GM18909 (cell line): ENCODE measurements at regions not wholly inside any gene's neighbourhood (a gene's known extent, or its start where the extent isn't known, plus 50 kb on each side); places are given as distances from the start of the nearest gene placed in this dataset.
"Not testable (repeated sequence)": the region's sequence is repeated elsewhere in the genome, so short reads cannot be mapped to it uniquely, and the experiment has no call there.

Source experiments
- ATAC-seq: cut with Tn5 transposase; IDR thresholded peaks from one replicate; pipeline ENCODE4 v1.9.1; 2021; ENCODE audit warnings: mild to moderate bottlenecking; ENCODE audit not compliant: unreplicated experiment, poor library complexity

DNA sequence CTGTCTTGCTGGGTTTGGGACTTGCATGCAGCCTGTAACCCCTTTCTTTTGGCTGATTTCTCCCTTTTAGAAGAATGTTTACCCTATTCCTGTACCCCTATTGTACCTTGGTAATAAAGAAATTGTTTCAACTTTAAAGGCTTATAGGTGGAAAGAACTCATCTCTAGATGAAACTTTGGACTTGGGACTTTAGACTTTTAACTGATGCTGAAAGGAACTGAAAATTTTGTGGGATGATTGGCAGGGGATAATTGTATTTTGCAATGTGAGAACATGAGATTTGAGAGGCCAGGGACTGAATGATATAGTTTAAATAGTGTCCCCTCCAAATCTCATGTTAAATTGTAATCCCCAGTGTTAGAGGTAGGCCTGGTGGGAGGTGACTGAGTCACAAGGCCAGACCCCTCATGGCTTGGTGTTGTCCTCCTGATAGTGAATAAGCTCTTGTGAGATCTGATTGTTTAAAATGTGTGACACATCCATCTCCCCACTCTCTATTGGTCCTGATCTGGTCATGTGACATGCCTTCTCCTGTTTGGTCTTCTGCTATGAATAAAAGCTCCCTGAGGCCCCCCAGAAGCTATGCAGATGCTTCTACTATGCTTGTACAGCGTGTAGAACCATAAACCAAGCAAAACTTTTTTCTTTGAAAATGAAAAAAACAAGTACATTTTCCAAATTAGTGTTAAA is 1621.3 kb upstream of the B3GALT2 start:
- ATAC-seq: no peak

DNA sequence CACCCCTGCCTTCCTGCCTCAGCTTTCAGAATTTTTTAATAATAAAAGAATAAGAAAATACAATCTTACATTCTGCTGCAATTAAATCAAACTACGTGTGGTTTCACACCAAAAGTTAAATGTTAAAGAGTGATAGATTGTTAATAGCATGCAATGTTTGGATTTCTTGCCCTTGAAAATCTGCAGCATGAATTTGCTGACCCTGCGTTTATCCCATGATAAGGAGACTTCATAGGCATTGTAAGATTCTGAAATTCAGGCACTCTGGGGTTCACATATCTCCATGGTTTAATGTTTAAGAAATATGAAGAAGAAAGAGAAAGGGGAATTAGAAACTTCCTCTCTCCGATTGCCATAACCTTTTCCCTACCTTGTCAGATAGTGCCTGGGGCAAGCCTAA is 1616.2 kb upstream of the B3GALT2 start:
- ATAC-seq: no peak

DNA sequence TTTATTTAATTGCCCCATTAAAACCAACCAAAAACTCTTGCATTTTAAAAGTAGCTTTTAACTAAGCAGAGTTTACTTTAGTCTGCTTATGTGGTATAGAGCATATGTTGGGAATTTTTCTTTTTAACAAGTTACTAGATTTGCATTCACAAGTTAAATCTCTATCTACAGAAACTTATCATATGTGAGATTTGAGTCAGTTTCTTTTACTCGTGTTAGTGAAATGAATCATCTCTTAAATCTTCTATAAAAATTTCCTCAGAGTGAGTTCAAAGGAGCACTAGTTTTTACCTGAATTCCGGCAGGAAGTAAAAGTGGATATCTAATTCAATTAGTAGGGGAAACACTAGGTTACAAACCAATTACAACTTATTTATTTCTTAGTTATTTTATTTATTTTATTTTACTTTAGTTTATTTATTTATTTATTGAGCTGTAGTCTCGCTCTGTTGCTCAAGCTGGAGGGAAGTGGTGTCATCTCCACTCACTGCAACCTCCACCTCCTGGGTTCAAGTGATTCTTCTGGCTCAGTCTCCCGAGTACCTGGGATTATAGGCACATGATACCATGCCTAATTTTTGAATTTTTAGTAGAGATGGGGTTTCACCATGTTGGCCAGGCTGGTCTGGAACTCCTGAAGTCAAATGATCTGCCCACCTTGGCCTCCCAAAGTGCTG is 1609.6 kb upstream of the B3GALT2 start:
- peak; percentile 88 for ATAC-seq

DNA sequence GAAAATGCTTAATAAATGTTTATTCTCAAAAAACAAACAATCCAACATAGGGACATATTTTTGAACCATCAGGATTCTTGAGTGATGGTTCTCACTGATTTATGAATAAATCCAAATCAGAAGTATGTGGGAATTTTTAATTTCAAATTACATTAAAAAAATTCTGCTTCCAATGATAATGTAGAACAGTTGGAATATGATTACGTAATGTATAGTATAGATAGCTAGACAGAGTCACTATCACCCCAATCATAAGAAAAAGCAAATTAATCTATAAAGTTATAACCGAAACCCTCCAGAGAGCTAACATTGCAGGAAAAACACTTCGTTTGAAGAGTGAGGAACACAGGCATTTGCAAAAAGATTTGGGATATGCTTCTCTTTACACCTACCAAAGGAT is 1600.6 kb upstream of the B3GALT2 start:
- no peak for ATAC-seq

DNA sequence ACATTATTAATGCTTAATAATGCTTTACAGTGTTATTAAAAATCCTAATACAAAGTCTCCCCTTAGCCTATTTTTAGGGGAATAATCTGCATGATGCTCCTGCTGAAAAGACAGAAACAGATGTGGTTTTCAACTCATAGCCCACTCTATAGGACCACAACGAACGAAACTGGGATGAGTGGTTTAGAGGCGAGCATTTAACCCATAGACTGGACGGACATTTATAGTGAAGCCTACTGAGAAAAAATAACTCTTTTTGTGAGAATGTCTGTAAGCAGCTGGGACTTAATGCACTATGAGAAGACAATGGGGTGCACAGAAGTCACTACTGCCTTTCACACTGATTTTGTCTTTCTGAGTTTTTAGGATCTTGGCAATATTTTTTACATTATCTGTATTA is 1599.6 kb upstream of the B3GALT2 start:
- no peak for ATAC-seq

DNA sequence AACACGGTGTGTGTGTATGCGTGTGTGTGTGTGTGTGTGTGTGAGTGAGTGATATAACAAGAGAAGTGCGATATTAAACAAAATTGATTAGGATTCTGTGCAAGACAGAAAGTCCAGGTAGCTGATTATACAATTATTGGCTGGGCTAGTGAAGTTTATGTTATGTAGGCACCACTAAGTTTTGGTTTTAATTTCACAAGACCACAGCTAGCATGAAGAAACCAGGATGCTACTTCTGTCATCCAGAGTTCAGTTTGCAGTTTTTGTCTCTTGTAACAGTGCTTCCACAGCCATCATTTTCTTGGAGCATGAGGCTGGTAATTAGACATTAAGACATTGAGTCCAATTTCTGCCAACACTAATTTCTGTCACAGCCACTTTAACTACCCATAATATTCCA is 1590.2 kb upstream of the B3GALT2 start:
- ATAC-seq: no peak

DNA sequence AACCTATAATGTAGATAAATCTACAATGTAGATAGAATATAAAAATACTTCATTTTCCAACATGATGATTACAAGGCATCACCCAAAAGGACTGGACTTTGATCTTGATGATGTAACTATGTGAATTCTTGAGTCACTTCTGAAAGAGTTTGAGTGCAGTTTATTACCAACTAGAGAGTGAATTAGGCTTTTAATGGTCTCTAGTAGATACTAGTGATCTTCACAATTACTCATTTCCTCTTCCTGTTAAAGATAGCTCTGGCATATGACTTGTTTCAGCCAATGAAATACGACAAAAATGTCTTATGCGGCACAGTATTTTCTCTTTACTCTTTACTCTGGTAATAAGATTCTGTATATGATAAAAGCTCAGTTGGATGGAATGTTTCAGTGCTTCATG is 1588.1 kb upstream of the B3GALT2 start:
- no peak for ATAC-seq

DNA sequence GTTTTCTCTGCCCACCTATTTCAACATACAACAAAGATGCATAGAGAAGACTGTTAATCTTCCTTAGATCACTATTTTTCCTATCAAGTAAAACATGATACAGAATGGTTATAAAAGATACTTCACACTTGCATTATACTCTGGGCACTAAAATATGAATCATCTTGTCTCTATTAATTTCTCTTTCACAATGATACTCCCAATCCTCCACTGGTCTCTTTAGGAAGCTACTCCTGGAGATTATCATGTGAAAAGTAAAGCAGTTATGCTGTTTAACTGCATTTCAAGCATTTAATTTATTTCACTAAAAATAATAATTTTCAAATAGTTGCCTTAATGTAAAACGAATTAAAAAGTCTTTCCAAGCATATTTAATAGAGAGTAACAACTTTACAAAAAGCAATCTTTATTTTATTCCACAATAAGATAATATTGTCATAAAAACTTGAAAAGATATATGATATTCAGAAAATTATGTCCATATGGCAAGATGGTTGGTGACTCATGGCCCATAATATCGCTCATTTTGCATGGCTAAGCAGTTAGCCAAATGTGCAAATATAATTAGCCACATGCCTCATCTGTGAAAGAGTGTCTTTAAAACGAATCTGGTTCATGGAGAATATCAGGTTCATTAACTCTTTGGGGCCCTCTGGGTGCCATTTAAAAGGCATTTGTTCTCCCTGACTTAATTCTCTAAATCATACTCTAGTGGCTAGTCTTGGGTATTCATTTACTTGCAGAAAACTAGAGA is 1569.0 kb upstream of the B3GALT2 start:
- no peak for ATAC-seq

DNA sequence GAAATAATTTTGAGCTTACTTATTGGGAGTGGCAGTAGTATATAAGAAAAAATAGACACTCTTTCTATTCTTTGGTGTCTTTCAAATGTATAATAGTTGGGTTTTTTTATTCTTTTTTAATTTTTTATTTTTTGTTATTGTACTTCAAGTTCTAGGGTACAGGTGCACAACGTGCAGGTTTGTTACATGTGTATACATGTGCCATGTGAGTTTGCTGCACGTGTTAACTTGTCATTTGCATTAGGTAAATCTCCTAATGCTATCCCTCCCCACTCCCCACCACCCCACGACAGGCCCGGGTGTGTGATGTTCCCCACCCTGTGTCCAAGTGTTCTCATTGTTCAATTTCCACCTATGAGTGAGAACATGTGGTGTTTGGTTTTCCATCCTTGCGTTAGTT is 1552.4 kb upstream of the B3GALT2 start:
- ATAC-seq: not testable (repeated sequence)

DNA sequence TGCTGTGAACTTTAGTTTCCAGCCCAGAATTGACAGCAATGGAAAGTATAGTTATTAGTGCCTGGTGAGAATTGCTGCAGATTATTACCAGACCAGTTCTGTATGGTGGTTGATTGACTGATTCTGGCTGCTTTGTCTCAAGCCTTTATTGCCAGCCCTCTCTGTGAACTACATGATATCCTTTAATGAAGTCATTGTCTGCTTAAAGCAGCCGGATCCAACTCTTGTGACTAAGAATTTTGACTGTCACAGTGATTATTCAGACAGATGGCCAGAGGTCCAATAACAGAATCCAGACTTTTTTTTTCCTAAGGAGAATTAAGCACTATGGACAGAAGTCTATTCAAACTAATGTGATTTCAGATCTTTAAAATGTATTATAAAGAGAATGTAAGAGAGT is 1548.6 kb upstream of the B3GALT2 start:
- ATAC-seq: no peak

DNA sequence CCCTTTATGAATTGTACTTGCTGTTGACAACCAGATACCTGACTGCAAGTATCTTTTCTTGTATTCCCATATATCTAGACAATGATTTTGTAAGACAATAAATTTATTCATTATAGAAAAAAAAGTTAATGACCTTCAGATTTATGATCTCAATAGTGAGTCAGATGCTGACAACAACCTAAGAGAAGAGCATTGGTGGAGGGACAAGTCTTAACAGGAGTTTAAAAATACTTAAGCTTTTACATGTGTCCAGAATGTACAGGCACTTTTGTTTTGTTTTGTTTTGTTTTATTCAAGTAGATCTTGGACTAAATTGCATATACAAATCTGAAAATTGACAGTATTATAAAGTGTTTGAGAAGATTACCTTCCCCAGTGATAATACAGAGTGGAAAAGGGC is 1544.6 kb upstream of the B3GALT2 start:
- no peak for ATAC-seq

DNA sequence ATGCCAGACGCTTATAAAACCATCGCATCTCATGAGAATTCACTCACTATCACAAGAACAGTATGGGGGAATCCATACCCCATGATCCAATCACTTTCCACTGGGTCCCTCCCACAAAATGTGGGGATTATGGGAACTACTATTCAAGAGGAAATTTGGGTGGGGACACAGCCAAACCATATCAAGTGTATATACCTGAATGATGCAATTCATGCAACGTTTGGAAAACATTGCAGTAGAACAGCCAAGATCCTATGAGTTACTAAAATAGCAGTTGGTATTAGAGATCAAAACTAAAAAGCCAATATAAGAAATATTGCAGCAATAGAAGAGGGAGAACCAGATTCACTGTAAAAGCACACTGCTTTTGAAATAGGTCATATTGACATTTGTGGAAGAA is 1543.9 kb upstream of the B3GALT2 start:
- ATAC-seq: no peak

DNA sequence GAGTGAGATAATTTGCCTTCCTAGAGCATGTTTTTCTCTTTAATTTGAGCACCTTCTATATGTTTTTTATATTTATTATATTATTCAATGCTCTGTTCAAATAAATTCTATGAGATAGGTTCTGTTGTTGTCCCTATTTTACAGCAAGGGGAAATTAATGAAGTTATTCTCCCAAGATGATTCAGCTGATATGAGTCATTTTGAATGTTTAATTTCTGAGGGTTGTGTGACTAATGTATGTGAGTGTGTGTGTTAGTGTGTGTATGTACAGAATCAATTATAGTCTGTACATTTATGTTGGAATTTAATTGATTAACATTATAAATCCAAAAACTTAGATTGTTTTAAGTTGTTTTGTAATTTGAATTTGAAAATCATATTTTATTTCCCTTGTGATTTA is 1536.7 kb upstream of the B3GALT2 start:
- no peak for ATAC-seq

DNA sequence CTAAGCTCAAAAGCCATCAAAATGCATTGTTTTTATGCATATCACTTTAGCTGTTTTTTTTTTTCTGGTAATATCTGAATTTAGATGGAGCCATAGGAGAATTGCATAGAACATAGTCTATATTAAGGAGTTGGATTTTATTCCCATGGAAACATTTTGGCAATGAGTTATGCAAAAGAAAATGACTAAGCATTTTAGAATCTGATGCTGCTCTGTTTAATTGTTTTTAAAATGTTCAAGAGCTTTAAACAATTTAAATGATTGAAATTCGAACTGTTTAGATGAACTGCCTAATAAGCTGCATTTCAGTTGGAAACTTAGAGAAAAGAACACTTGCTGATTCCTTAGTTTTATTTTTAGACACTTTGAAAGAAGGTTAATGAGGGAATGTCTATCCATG is 1531.5 kb upstream of the B3GALT2 start:
- ATAC-seq: no peak

DNA sequence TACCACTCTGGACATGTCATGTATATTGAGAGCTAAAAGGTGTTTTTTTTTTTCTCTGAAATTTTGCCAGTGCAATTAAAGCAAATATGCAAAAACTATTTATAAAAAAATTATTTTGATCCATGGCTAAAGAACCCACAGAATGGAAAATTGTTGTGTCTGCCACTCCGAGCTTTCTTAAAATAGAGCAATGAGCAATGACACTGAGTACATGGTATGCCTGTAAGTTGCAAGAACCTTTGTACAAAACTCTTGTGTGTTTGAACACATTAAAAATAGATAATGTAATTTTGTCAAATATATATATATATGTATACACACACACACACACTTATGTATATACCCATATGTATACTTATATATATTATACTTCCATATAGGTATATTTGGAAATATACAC is 1530.9 kb upstream of the B3GALT2 start:
- no peak for ATAC-seq

DNA sequence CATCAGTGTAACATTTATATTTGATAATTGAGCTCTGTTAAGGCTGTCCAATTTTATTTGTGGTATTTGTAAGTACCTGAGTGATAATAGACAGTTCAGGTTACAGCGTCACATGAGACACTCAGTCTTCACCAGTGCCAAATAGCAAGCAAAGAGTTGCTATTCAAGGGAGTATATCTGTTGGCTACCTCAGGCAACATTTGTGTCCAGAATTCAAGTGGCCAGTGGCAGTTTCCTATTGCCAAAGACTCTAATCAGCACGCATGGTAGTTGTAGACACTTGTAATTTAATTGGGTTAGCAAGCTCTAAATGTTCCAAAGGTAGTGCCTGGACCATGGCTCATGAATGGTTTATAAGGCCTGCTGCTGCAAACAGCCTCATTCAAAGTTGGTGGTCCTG is 1524.3 kb upstream of the B3GALT2 start:
- no peak for ATAC-seq

DNA sequence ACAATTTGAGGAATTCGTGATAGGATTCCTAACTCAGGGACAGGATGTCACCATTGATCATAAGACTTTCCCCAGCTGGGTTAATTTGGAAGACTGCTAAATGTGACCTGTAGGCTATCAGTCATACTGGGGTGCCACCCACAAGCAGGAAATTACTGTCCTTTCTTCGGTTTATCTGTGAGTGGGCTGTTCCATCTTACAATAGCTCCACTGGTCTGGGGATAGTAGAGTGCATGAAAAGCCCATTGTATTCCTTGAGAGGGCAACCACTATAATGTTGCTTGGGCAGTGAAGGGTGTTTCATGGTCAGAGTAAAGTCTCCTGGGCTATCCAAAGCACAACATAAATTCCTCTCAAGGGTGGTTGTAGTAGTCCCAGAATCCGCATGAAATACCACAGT is 1523.0 kb upstream of the B3GALT2 start:
- ATAC-seq: no peak

DNA sequence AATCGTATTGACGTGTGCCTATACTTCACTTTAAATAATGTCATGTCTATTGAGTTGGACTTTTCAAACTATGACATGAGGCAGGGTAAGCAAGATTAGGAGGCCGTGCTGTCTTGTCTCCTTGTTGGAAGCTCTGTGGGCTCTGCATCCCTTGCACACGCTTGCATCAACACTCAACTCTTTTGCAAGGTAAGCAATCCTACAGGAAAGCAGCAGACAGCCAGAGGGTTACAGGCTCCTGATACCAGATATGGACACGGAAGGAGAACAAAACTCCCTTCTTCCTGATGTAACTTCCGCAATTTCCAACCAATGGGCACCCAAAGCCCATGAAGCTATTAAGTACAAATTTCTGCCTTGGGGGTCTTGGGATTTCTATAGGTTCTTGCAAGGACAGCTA is 1520.7 kb upstream of the B3GALT2 start:
- no peak for ATAC-seq

DNA sequence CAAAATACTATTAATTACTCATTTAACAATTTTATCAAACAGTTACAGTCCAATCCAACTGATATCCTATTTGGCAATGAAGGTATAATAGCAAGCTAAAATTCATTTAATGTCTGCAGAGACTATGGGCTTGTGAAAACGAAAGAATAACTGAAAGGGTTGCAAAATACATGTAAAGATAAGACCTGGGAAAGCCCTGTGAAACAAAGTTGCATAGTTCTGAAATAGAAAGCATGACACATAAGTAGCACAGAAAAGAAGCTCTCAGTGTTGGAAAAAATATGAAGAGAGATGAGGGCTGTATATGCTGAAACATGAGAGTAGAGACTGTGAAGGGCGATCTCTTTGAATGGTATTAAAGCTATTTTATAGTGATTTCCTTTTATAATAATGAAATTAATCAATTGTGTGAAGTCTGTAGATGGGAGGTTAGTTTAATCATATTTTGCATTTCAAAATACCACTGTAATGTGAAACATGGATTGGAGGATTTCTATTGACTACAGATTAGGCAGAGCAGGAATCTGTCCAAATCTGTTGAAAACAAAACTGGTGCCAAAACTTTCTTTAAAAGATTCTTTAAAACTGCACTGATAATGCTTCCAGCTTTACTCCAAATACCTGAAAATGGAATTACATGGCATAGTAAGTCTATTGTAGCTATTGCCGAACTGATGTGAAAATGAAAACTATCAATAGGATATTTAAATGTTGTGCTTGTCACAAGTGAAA is 1518.9 kb upstream of the B3GALT2 start:
- peak; percentile 73 for ATAC-seq

DNA sequence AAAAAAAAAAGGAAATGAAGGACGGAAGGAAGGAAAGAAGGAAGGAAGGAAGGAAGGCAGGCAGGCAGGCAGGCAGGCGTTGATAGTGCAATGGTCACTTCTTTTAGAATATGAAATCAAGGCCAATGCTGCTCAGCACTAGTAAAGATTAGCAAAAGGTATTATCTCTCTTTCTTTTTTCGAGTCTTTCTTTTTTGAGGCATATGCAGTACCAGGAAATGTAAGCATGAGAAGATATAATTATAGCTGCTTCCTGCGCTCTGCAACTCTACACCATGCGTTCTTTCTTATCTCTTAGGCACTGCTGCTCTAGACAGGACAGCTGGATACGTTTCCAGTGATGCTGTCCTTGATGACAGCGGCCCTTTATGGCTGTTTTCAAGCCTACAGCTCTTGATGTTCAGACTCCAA is 1512.5 kb upstream of the B3GALT2 start:
- ATAC-seq: no peak

DNA sequence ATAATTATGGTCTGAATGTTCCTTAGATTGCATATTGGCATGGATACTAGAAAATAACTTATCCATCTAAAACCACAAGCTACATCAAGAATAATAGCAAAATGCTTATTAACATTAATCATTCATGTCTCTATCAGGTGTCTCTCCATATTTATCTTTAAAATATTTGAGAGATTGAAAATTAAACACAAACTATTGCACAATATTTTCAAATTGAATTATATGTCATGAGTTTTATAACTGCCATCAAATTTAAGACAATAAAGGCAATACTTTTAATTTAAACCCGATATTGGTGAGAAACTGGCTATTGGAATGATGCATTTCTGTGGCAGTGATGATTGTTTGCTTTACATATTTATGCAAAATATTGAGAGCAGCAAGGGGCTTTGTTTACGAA is 1506.8 kb upstream of the B3GALT2 start:
- no peak for ATAC-seq
